Erythroblast (primary cell): ENCODE measurements at regions not wholly inside any gene's neighbourhood (a gene's known extent, or its start where the extent isn't known, plus 50 kb on each side); places are given as distances from the start of the nearest gene placed in this dataset.

Experiments
- GATA1 ChIP-seq: IDR thresholded peaks from 2 replicates; pipeline ENCODE4 v1.6.1; 2011; ENCODE audit warnings: low read depth, mild to moderate bottlenecking, control low read depth, low read length, moderate library complexity
- POLR2A ChIP-seq: IDR thresholded peaks from 2 replicates; pipeline ENCODE4 v1.6.1; 2011; ENCODE audit warnings: mild to moderate bottlenecking, low read length

DNA sequence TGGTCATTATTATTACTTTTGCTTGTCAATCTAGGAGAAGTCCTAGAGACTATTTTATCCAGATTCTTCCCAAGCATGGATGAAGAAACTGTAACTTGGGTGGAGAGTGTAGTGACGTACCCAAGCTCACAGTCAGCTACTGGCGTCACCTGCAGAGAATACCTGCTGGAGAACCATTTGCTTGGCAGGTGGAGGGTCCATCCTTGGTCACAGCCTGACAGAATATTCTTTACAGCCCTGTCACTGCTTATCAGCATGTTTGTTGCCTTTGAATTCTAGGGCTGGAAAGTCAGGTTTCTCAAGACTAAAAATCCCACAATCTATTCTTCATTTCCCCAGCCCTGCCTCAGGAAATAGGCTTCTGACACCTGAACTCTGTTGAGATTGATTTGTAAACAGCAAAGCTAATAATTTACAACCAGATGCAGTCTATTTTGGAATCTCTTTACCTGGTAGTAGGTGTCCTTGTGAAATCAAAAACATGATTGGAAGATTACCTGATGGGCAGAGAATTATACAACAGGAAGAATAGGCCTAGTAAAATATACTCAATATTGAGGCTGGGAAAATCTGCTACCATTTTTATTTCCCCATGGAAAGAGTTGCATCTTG is 100.4 kb upstream of the ZNF644 start:
- TF ChIP-seq POLR2A (no peak), GATA1 (no peak)
